Stomach (tissue), 8 donors: ENCODE measurements at regions not wholly inside any gene's neighbourhood (a gene's known extent, or its start where the extent isn't known, plus 50 kb on each side); places are given as distances from the start of the nearest gene placed in this dataset.

Experiments used
- DNase-seq, 2 donors: peaks; one replicate each; pipeline versions ENCODE4 v3.0.0 to v3.0.0-alpha.2; 2013 to 2019
- H3K27ac ChIP-seq, 5 donors: fragments of 200-600 bp in 4 of 5; sonication (generic) in 4 of 5; one replicate each; pipeline ENCODE4 v1.5.1; 2013 to 2019; ENCODE audit warnings: mild to moderate bottlenecking in 1 of 5, moderate library complexity in 1 of 5
- H3K27me3 ChIP-seq, 3 donors: fragments of 200-600 bp; sonication (generic); one replicate each; pipeline ENCODE4 v1.5.1; 2017 to 2019; ENCODE audit warnings: mixed run types in 1 of 3
- H3K36me3 ChIP-seq, 4 donors: fragments of 200-600 bp; sonication (generic); 1 replicate in 3 of 4; 2 replicates in 1 of 4; pipeline ENCODE4 v1.5.1; 2016 to 2019
- H3K4me1 ChIP-seq, 4 donors: fragments of 200-600 bp; sonication (generic); one replicate each; pipeline ENCODE4 v1.5.1; 2016 to 2019
- H3K4me3 ChIP-seq, 4 donors: fragments of 200-600 bp; sonication (generic) in 3 of 4; one replicate each; pipeline ENCODE4 v1.5.1; 2016 to 2019; ENCODE audit warnings: mild to moderate bottlenecking in 1 of 4
- H3K9me3 ChIP-seq, 4 donors: fragments of 200-600 bp; sonication (generic); one replicate each; pipeline ENCODE4 v1.5.1; 2016 to 2019
- EP300 ChIP-seq: sonication (generic); formaldehyde crosslinking; IDR thresholded peaks from one replicate; pipeline ENCODE4 v1.6.1; 2017; ENCODE audit warnings: antibody characterized with exemption
- POLR2A ChIP-seq, 4 donors: fragments of 450-650 bp; IDR thresholded peaks; one replicate each; pipeline ENCODE4 v1.6.1; 2016; ENCODE audit warnings: antibody characterized with exemption in 4 of 4, control low read depth in 2 of 4, mild to moderate bottlenecking in 1 of 4, moderate library complexity in 1 of 4
- POLR2AphosphoS5 ChIP-seq, 3 donors: sonication (generic); formaldehyde crosslinking; IDR thresholded peaks; one replicate each; pipeline ENCODE4 v1.6.1; 2016; ENCODE audit warnings: antibody characterized with exemption in 3 of 3
- WGBS, 5 donors: extraction: QIAGEN DNeasy Blood & Tissue Kit in 3 of 5; methylation state at CpG; one replicate each; pipeline versions ENCODE4 v1.1.5 to v1.1.7; 2013 to 2018; 5-methylcytosine and 5-hydroxymethylcytosine counted together
- intact Hi-C: fragments of 100-400 bp; cut with DNase I; formaldehyde crosslinking; loops from one replicate; pipeline ENCODE4 v1.15.1; 2023; ENCODE audit warnings: low total_unique reads
- TF ChIP-seq, protein P1 (sequence below), 7 experiments: fragments of 450-650 bp in 4 of 7; fragments of 200-600 bp in 3 of 7; sonication (generic) in 3 of 7; IDR thresholded peaks; one replicate each; pipeline ENCODE4 v1.5.1; 2016 to 2019; ENCODE audit warnings: antibody characterized with exemption in 7 of 7, control low read depth in 2 of 7, mild to moderate bottlenecking in 1 of 7
- donor health status: healthy with polysubstance abuse.
- donor health status: Bipolar disorder and iron deficiency.
- donor health status: healthy.

DNA sequence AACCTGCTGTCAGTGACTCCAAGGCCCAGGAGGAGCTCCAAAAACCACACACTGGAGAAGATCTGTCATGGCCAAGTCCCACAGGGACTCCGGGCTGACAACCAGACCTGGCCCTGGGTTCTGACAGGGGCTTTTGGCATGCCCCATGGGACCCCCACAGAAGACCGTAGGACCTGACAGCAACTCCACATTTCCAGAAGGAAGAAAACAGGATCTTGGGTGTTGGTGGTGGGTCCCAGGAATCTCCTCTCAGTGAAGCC is 275.9 kb upstream of the HS6ST1 start:
- TF ChIP-seq POLR2A (IDR thresholded peaks at IDR 0.05) (no peak), EP300 (no peak), POLR2AphosphoS5 (IDR thresholded peaks at IDR 0.05) (no peak)
- TF ChIP-seq, protein P1, sequence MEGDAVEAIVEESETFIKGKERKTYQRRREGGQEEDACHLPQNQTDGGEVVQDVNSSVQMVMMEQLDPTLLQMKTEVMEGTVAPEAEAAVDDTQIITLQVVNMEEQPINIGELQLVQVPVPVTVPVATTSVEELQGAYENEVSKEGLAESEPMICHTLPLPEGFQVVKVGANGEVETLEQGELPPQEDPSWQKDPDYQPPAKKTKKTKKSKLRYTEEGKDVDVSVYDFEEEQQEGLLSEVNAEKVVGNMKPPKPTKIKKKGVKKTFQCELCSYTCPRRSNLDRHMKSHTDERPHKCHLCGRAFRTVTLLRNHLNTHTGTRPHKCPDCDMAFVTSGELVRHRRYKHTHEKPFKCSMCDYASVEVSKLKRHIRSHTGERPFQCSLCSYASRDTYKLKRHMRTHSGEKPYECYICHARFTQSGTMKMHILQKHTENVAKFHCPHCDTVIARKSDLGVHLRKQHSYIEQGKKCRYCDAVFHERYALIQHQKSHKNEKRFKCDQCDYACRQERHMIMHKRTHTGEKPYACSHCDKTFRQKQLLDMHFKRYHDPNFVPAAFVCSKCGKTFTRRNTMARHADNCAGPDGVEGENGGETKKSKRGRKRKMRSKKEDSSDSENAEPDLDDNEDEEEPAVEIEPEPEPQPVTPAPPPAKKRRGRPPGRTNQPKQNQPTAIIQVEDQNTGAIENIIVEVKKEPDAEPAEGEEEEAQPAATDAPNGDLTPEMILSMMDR (IDR thresholded peaks at IDR 0.05), result no peak
- no peak for DNase-seq
- intact Hi-C loops, result no loop called here
- Histone ChIP-seq H3K27me3 (no peaks in the 10 kb centered on the region), H3K36me3 (no peaks in the 10 kb centered on the region), H3K9me3 (no peaks in the 10 kb centered on the region), H3K27ac (peak overlapping the region in 1 of 5 donors; percentile 33), H3K4me3 (no peak overlapping the region), H3K4me1 (peaks cover 0 to 16% (median 2%) of the 10 kb centered on the region in 4 donors)
- WGBS, 5 donors, result 83 to 100% (median 93%) methylated on average over 1 to 2 of the region's 2 CpGs

DNA sequence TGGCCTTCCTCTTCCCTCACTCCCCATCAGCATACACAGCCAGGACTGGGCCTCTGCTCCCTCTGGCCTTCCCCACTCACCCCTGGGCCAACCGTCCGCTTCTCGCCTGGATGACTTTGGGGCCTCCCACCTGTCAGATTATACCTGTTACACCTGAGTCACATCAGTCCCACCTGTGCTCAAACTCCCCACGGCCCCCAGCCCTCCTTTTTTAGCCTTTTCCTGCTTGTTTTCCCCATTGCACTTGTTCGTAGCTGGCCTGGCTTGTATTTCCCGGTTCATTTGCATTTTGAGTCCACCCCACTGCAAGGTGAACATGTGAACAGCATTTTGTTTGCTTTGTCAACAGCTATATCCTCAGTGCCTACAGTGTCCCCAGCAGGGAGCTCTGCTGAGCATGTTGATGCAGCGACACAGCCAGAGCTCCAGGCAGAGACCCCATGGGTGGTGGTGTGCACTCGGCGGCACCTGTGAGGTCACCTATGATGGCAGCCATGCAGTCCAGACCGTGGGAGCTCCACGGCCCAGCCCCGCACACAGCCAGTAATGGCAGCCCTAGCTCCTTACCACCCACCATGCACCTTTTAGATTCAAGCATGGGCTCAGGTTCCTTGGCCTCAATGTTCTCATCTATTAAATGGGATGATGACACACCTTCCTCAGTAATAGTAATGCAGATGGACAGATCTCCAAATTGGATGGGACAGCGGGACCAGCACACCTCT is 276.4 kb upstream of the HS6ST1 start:
- Histone ChIP-seq H3K9me3 (no peaks in the 10 kb centered on the region), H3K36me3 (no peaks in the 10 kb centered on the region), H3K27ac (peak overlapping the region in 1 of 5 donors; percentile 33), H3K27me3 (no peaks in the 10 kb centered on the region), H3K4me1 (peaks cover 0 to 16% (median 2%) of the 10 kb centered on the region in 4 donors), H3K4me3 (no peak overlapping the region)
- WGBS, 5 donors, result 59 to 69% (median 65%) methylated on average over 13 of the region's 13 CpGs
- peak in 1 of 3 donors; percentile 25 for TF ChIP-seq POLR2AphosphoS5 (IDR thresholded peaks at IDR 0.05)
- TF ChIP-seq, protein P1 (IDR thresholded peaks at IDR 0.05), result no peak
- peak; percentile 27 to 78 for DNase-seq
- intact Hi-C loops, result no loop called here

DNA sequence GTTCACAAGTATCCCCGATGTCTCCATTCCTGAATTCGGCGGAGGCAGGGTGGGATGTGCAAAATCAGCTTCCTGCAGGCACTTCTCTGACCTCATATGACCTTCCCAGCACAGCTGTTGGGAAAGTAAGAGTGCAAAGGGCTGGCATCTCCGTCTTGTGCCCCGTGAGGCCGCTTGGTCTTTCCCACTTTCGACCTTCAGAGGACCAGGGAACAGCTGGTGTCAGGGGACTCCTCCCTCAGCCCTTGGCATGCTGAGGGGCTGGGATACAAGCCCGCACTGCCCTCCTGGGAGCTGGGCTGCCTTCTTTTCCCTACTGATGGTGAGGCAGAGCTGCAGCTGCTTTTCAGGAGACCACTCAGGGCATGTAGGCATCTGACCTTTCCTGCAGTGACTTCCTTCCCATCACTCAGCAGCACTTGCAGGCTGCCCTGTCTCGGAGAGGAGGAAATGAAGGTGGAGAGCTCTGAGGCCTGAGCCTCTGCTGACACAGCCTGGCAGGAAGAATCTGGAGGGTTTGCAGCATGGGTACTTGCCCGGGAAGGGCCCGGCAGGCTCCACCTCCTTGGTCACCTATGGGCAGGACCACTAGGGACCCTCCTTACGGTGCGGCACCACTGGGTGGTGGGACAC is 277.2 kb upstream of the HS6ST1 start:
- no peaks in the 10 kb centered on the region for H3K27me3 ChIP-seq
- TF ChIP-seq, protein P1 (IDR thresholded peaks at IDR 0.05), result no peak
- TF ChIP-seq POLR2AphosphoS5 (IDR thresholded peaks at IDR 0.05) (no peak), EP300 (no peak), POLR2A (IDR thresholded peaks at IDR 0.05) (no peak)
- no peak overlapping the region for H3K4me3 ChIP-seq
- peak in 1 of 2 donors; percentile 20 for DNase-seq
- H3K9me3 ChIP-seq, result no peaks in the 10 kb centered on the region
- intact Hi-C loops, result no loop called here
- peaks cover 0 to 16% (median 2%) of the 10 kb centered on the region in 4 donors for H3K4me1 ChIP-seq
- WGBS, 5 donors, result 55 to 80% (median 76%) methylated on average over 11 to 13 of the region's 13 CpGs
- no peak overlapping the region for H3K27ac ChIP-seq
- H3K36me3 ChIP-seq, result no peaks in the 10 kb centered on the region

DNA sequence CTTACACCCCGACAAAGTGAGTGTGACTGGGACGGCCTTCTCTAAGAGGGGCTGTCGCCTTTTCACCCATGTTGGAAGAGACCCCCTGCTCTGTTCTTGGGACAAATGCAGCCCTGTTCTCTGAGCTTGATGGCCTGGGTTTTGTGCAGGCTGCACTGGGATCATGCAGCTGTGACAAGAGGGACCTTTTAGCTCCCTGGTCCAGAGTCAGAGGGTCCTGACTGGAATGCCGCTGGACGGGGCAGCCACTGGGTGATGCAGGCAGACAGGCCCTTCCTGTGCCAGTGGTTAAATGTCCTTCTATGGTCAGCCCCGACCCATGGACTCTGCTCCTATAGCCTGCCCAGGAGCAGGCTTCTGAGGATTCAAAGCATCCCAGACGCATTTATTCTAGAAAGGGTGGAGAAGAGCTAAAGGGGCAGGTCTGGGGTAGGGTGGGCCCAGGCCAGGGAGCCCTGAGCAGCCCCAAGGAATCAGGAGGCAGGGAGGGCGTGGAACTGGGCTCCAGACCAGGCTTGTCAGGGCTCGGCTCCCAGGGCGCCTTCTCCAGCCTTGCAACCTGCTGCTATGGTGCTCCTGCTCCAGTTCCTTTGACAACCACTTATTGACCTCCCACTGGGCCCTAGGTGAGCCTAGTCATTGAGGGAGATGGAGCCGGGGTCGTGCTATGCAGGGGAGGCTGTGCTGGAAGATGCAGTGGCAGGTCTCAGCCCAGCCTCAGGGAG is 277.9 kb upstream of the HS6ST1 start:
- H3K27ac ChIP-seq, result no peak overlapping the region
- DNase-seq, result peak in 1 of 2 donors; percentile 10
- H3K27me3 ChIP-seq, result no peaks in the 10 kb centered on the region
- TF ChIP-seq POLR2A (IDR thresholded peaks at IDR 0.05) (no peak), POLR2AphosphoS5 (IDR thresholded peaks at IDR 0.05) (no peak), EP300 (no peak)
- TF ChIP-seq, protein P1 (IDR thresholded peaks at IDR 0.05), result no peak
- H3K4me1 ChIP-seq, result peaks cover 0 to 16% (median 2%) of the 10 kb centered on the region in 4 donors
- no peak overlapping the region for H3K4me3 ChIP-seq
- H3K9me3 ChIP-seq, result no peaks in the 10 kb centered on the region
- intact Hi-C loops, result no loop called here
- no peaks in the 10 kb centered on the region for H3K36me3 ChIP-seq
- WGBS, 5 donors, result 82 to 93% (median 91%) methylated on average over 7 to 12 of the region's 12 CpGs
